ENCODE measurements at regions not wholly inside any gene's neighbourhood (a gene's known extent, or its start where the extent isn't known, plus 50 kb on each side); places are given as distances from the start of the nearest gene placed in this dataset.

GRCh38 chr13:72657379-72657778, 70.0 kb downstream of the MZT1 start:
- H3K27ac ChIP-seq: no peak overlapping the region
- no peaks in the 10 kb centered on the region for H3K27me3 ChIP-seq (replicated peaks; ENCODE audit: insufficient read depth)
- no peak for TF ChIP-seq CTCF (IDR thresholded peaks at IDR 0.05)
- ATAC-seq (ENCODE audit: insufficient number of reproducible peaks, low FRiP score, low read depth): no peak
- no peak for DNase-seq (ENCODE audit: low spot score)
- no peaks in the 10 kb centered on the region for H3K36me3 ChIP-seq
- no peaks in the 10 kb centered on the region for H3K4me1 ChIP-seq (ENCODE audit: control insufficient read depth in 1 of 2, low read depth in 2 of 2)
- H3K9me3 ChIP-seq: no peaks in the 10 kb centered on the region
- H3K4me3 ChIP-seq: no peak overlapping the region

- Histone ChIP-seq H3K27ac (no peak overlapping the region), H3K4me3 (no peak overlapping the region), H3K4me1 (ENCODE audit: control insufficient read depth in 1 of 2, low read depth in 2 of 2) (no peaks in the 10 kb centered on the region), H3K9me3 (no peaks in the 10 kb centered on the region), H3K27me3 (replicated peaks; ENCODE audit: insufficient read depth) (no peaks in the 10 kb centered on the region), H3K36me3 (no peaks in the 10 kb centered on the region)
- DNase-seq (ENCODE audit: low spot score) (no peak), ATAC-seq (ENCODE audit: insufficient number of reproducible peaks, low FRiP score, low read depth) (no peak)
- TF ChIP-seq CTCF (IDR thresholded peaks at IDR 0.05): no peak
Observed at GRCh38 chr13:72656357-72656756, 71.1 kb downstream of the MZT1 start.

GRCh38 chr13:72653506-72653905, 73.9 kb downstream of the MZT1 start:
- no peaks in the 10 kb centered on the region for H3K9me3 ChIP-seq
- H3K27me3 ChIP-seq (replicated peaks; ENCODE audit: insufficient read depth): no peaks in the 10 kb centered on the region
- H3K4me1 ChIP-seq (ENCODE audit: control insufficient read depth in 1 of 2, low read depth in 2 of 2): no peaks in the 10 kb centered on the region
- H3K36me3 ChIP-seq: no peaks in the 10 kb centered on the region
- H3K27ac ChIP-seq: no peak overlapping the region
- no peak overlapping the region for H3K4me3 ChIP-seq
- DNase-seq (ENCODE audit: low spot score) (no peak), ATAC-seq (ENCODE audit: insufficient number of reproducible peaks, low FRiP score, low read depth) (no peak)
- no peak for TF ChIP-seq CTCF (IDR thresholded peaks at IDR 0.05)

GRCh38 chr13:72652681-72653080, 74.7 kb downstream of the MZT1 start:
- Histone ChIP-seq H3K27me3 (replicated peaks; ENCODE audit: insufficient read depth) (no peaks in the 10 kb centered on the region), H3K9me3 (no peaks in the 10 kb centered on the region), H3K4me3 (no peak overlapping the region), H3K4me1 (ENCODE audit: control insufficient read depth in 1 of 2, low read depth in 2 of 2) (no peaks in the 10 kb centered on the region), H3K27ac (no peak overlapping the region), H3K36me3 (no peaks in the 10 kb centered on the region)
- DNase-seq (ENCODE audit: low spot score) (no peak), ATAC-seq (ENCODE audit: insufficient number of reproducible peaks, low FRiP score, low read depth) (no peak)
- TF ChIP-seq CTCF (IDR thresholded peaks at IDR 0.05): no peak

- TF ChIP-seq CTCF (IDR thresholded peaks at IDR 0.05): no peak
Observed at GRCh38 chr13:72651144-72651543, 76.3 kb downstream of the MZT1 start.

More at GRCh38 chr13:72651144-72651543, 76.3 kb downstream of the MZT1 start:
- no peak for DNase-seq (ENCODE audit: low spot score)
- Histone ChIP-seq H3K27ac (no peak overlapping the region), H3K9me3 (no peaks in the 10 kb centered on the region), H3K4me3 (no peak overlapping the region), H3K36me3 (no peaks in the 10 kb centered on the region), H3K4me1 (ENCODE audit: control insufficient read depth in 1 of 2, low read depth in 2 of 2) (no peaks in the 10 kb centered on the region), H3K27me3 (replicated peaks; ENCODE audit: insufficient read depth) (no peaks in the 10 kb centered on the region)
- ATAC-seq (ENCODE audit: insufficient number of reproducible peaks, low FRiP score, low read depth): no peak
